Liver (tissue), 3 donors: ENCODE measurements at regions not wholly inside any gene's neighbourhood (a gene's known extent, or its start where the extent isn't known, plus 50 kb on each side); places are given as distances from the start of the nearest gene placed in this dataset.
"Not testable (repeated sequence)": the region's sequence is repeated elsewhere in the genome, so short reads cannot be mapped to it uniquely, and the experiment has no call there.

Experiments
- CTCF ChIP-seq: fragments of 150-350 bp; IDR thresholded peaks from 2 replicates; pipeline ENCODE4 v1.5.1; 2017; ENCODE audit warnings: improper control_type of control experiment, low read depth, low read length; ENCODE audit not compliant: missing input control
- FOXA1 ChIP-seq: IDR thresholded peaks from 2 replicates; pipeline ENCODE4 v1.6.1; 2016; ENCODE audit warnings: antibody characterized with exemption
- GABPA ChIP-seq, 2 donors: IDR thresholded peaks in 1 of 2; conservative IDR thresholded peaks in 1 of 2; 2 replicates each; pipeline ENCODE4 v1.6.1; 2016; ENCODE audit warnings: antibody characterized with exemption in 2 of 2, mild to moderate bottlenecking in 1 of 2, moderate library complexity in 1 of 2
- HNF4A ChIP-seq, 2 donors: conservative IDR thresholded peaks; 2 replicates each; pipeline ENCODE4 v1.6.1; 2016; ENCODE audit warnings: antibody characterized with exemption in 2 of 2, mild to moderate bottlenecking in 2 of 2
- JUND ChIP-seq, 2 donors: IDR thresholded peaks; 2 replicates each; pipeline ENCODE4 v1.6.1; 2016; ENCODE audit warnings: antibody characterized with exemption in 2 of 2
- MAX ChIP-seq: IDR thresholded peaks from 2 replicates; pipeline ENCODE4 v1.6.1; 2016; ENCODE audit warnings: antibody characterized with exemption
- NR2F2 ChIP-seq: IDR thresholded peaks from 2 replicates; pipeline ENCODE4 v1.6.1; 2016; ENCODE audit warnings: antibody characterized with exemption
- RAD21 ChIP-seq, 2 donors: IDR thresholded peaks; 2 replicates each; pipeline ENCODE4 v1.6.1; 2016; ENCODE audit warnings: antibody characterized with exemption in 2 of 2, mild to moderate bottlenecking in 2 of 2
- RXRA ChIP-seq, 2 donors: IDR thresholded peaks; 2 replicates each; pipeline ENCODE4 v1.6.1; 2017 to 2018; ENCODE audit warnings: antibody characterized with exemption in 2 of 2, mild to moderate bottlenecking in 1 of 2
- SP1 ChIP-seq: IDR thresholded peaks from 2 replicates; pipeline ENCODE4 v1.6.1; 2018; ENCODE audit warnings: antibody characterized with exemption, mild to moderate bottlenecking
- YY1 ChIP-seq: IDR thresholded peaks from 2 replicates; pipeline ENCODE4 v1.6.1; 2016; ENCODE audit warnings: antibody characterized with exemption, mild to moderate bottlenecking
- TF ChIP-seq, protein P1 (sequence below): IDR thresholded peaks from 2 replicates; pipeline ENCODE4 v1.6.1; 2016; ENCODE audit warnings: antibody characterized with exemption, mild to moderate bottlenecking
- TF ChIP-seq, protein P2 (sequence below): IDR thresholded peaks from 2 replicates; pipeline ENCODE4 v1.6.1; 2016; ENCODE audit warnings: antibody characterized with exemption
- donor health status: healthy.
- donor health status: healthy.

- not testable (repeated sequence) for TF ChIP-seq CTCF; FOXA1; RAD21 (IDR thresholded peaks at IDR 0.05); RXRA (IDR thresholded peaks at IDR 0.05); SP1; MAX; HNF4A (conservative IDR thresholded peaks at IDR 0.05); JUND (IDR thresholded peaks at IDR 0.05); NR2F2; YY1; GABPA (IDR thresholded peaks at IDR 0.05 in 1 of 2, conservative IDR thresholded peaks at IDR 0.05 in 1 of 2)
- TF ChIP-seq, protein P1, sequence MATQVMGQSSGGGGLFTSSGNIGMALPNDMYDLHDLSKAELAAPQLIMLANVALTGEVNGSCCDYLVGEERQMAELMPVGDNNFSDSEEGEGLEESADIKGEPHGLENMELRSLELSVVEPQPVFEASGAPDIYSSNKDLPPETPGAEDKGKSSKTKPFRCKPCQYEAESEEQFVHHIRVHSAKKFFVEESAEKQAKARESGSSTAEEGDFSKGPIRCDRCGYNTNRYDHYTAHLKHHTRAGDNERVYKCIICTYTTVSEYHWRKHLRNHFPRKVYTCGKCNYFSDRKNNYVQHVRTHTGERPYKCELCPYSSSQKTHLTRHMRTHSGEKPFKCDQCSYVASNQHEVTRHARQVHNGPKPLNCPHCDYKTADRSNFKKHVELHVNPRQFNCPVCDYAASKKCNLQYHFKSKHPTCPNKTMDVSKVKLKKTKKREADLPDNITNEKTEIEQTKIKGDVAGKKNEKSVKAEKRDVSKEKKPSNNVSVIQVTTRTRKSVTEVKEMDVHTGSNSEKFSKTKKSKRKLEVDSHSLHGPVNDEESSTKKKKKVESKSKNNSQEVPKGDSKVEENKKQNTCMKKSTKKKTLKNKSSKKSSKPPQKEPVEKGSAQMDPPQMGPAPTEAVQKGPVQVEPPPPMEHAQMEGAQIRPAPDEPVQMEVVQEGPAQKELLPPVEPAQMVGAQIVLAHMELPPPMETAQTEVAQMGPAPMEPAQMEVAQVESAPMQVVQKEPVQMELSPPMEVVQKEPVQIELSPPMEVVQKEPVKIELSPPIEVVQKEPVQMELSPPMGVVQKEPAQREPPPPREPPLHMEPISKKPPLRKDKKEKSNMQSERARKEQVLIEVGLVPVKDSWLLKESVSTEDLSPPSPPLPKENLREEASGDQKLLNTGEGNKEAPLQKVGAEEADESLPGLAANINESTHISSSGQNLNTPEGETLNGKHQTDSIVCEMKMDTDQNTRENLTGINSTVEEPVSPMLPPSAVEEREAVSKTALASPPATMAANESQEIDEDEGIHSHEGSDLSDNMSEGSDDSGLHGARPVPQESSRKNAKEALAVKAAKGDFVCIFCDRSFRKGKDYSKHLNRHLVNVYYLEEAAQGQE, result not testable (repeated sequence)
- TF ChIP-seq, protein P2, sequence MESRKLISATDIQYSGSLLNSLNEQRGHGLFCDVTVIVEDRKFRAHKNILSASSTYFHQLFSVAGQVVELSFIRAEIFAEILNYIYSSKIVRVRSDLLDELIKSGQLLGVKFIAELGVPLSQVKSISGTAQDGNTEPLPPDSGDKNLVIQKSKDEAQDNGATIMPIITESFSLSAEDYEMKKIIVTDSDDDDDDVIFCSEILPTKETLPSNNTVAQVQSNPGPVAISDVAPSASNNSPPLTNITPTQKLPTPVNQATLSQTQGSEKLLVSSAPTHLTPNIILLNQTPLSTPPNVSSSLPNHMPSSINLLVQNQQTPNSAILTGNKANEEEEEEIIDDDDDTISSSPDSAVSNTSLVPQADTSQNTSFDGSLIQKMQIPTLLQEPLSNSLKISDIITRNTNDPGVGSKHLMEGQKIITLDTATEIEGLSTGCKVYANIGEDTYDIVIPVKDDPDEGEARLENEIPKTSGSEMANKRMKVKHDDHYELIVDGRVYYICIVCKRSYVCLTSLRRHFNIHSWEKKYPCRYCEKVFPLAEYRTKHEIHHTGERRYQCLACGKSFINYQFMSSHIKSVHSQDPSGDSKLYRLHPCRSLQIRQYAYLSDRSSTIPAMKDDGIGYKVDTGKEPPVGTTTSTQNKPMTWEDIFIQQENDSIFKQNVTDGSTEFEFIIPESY, result not testable (repeated sequence)
These were observed 51.8 kb upstream of the KLHL4 start for GRCh38 chrX:87465757-87466156.
